Panc1 (cell line): ENCODE measurements at regions not wholly inside any gene's neighbourhood (a gene's known extent, or its start where the extent isn't known, plus 50 kb on each side); places are given as distances from the start of the nearest gene placed in this dataset.

ENCODE experiments used
- ATAC-seq: fragments of 200-7000 bp; cut with Tn5 transposase; 2 replicates; pipeline ENCODE4 v1.9.1; 2020; ENCODE audit warnings: mild to moderate bottlenecking, moderate library complexity
- BruUV-seq: library from RNA; stranded (reverse); fragments of 400-500 nt; replicated peaks from 2 replicates; lab custom pipeline; 2021; lab: Mats Ljungman, UMichigan
- CTCF ChIA-PET: fragments of 300-600 bp; sonication (Branson Sonifier 250); formaldehyde crosslinking; loops from one replicate; lab custom pipeline; 2022; ENCODE audit warnings: antibody characterized with exemption; lab: Charles Lee
- POLR2A ChIA-PET: fragments of 300-600 bp; sonication (Branson Sonifier 250); formaldehyde crosslinking; loops from one replicate; lab custom pipeline; 2022; ENCODE audit warnings: antibody characterized with exemption; lab: Charles Lee
- DNase-seq: peaks from one replicate; pipeline ENCODE4 v3.0.0-alpha.2; 2010; ENCODE audit warnings: low read depth, low spot score
- H3K27ac ChIP-seq: 2 replicates; pipeline ENCODE4 v1.5.1; 2011; ENCODE audit warnings: mild to moderate bottlenecking, low read length, inconsistent platforms
- H3K27me3 ChIP-seq: fragments of 200-500 bp; sonication (Bioruptor generic); 2 replicates; pipeline ENCODE4 v1.6.0; 2014; ENCODE audit warnings: low read length, inconsistent platforms; ENCODE audit not compliant: control insufficient read depth, insufficient read depth
- H3K36me3 ChIP-seq: fragments of 200-500 bp; sonication (Bioruptor generic); 2 replicates; pipeline ENCODE4 v1.5.1; 2014; ENCODE audit warnings: inconsistent platforms, mild to moderate bottlenecking, low read length, moderate library complexity; ENCODE audit not compliant: control insufficient read depth, insufficient read depth
- H3K4me1 ChIP-seq: 2 replicates; pipeline ENCODE4 v1.5.1; 2011; ENCODE audit warnings: inconsistent platforms, mild to moderate bottlenecking, low read length, moderate library complexity; ENCODE audit not compliant: control insufficient read depth, insufficient read depth
- H3K4me3 ChIP-seq, 2 experiments: 2 replicates each; pipeline ENCODE4 v1.5.1; 2011 to 2012; ENCODE audit warnings: low read depth in 2 of 2, low read length in 2 of 2, mild to moderate bottlenecking in 2 of 2, inconsistent platforms in 1 of 2, moderate library complexity in 1 of 2
- H3K9me3 ChIP-seq: fragments of 200-500 bp; sonication (Bioruptor generic); 2 replicates; pipeline ENCODE4 v1.5.1; 2014; ENCODE audit warnings: low read depth, mild to moderate bottlenecking, inconsistent platforms, low read length, moderate library complexity; ENCODE audit not compliant: control insufficient read depth, insufficient read depth
- CTCF ChIP-seq: fragments of 450-650 bp; IDR thresholded peaks from 2 replicates; pipeline ENCODE4 v1.5.1; 2017; ENCODE audit warnings: mild to moderate bottlenecking
- POLR2AphosphoS5 ChIP-seq: IDR thresholded peaks from 2 replicates; pipeline ENCODE4 v1.6.1; 2012; ENCODE audit warnings: mild to moderate bottlenecking, low read depth, low read length, moderate library complexity
- SIN3A ChIP-seq: IDR thresholded peaks from 2 replicates; pipeline ENCODE4 v1.6.1; 2012; ENCODE audit warnings: low read depth, mild to moderate bottlenecking, low read length, moderate library complexity, borderline replicate concordance; ENCODE audit not compliant: insufficient read depth
- TCF7L2 ChIP-seq: IDR thresholded peaks from 2 replicates; pipeline ENCODE4 v1.6.1; 2011; ENCODE audit warnings: mild to moderate bottlenecking, low read depth, low read length, inconsistent platforms
- in situ Hi-C: cut with HindIII; loops from 2 replicates; pipeline ENCODE4 v1.10.0; 2016; ENCODE audit warnings: low sequenced_read_pairs, low pct_unique_long_range_greater_than_20kb
- intact Hi-C: fragments of 100-400 bp; cut with micrococcal nuclease; formaldehyde crosslinking; loops from one replicate; pipeline ENCODE4 v1.10.0; 2022; ENCODE audit not compliant: unreplicated experiment
- TF ChIP-seq, protein P1 (sequence below), 2 experiments: IDR thresholded peaks; 2 replicates each; pipeline ENCODE4 v1.6.1; 2011 to 2012; ENCODE audit warnings: low read depth in 2 of 2, control low read depth in 1 of 2, low read length in 1 of 2, mild to moderate bottlenecking in 1 of 2, moderate library complexity in 1 of 2; ENCODE audit not compliant: insufficient read depth in 1 of 2

GRCh38 chr5:31079668-31080067 lies 113.8 kb upstream of the CDH6 start:
- BruUV-seq: no TSS peak
- TF ChIP-seq POLR2AphosphoS5: no peak
- TF ChIP-seq CTCF: no peak
- TF ChIP-seq, protein P1, sequence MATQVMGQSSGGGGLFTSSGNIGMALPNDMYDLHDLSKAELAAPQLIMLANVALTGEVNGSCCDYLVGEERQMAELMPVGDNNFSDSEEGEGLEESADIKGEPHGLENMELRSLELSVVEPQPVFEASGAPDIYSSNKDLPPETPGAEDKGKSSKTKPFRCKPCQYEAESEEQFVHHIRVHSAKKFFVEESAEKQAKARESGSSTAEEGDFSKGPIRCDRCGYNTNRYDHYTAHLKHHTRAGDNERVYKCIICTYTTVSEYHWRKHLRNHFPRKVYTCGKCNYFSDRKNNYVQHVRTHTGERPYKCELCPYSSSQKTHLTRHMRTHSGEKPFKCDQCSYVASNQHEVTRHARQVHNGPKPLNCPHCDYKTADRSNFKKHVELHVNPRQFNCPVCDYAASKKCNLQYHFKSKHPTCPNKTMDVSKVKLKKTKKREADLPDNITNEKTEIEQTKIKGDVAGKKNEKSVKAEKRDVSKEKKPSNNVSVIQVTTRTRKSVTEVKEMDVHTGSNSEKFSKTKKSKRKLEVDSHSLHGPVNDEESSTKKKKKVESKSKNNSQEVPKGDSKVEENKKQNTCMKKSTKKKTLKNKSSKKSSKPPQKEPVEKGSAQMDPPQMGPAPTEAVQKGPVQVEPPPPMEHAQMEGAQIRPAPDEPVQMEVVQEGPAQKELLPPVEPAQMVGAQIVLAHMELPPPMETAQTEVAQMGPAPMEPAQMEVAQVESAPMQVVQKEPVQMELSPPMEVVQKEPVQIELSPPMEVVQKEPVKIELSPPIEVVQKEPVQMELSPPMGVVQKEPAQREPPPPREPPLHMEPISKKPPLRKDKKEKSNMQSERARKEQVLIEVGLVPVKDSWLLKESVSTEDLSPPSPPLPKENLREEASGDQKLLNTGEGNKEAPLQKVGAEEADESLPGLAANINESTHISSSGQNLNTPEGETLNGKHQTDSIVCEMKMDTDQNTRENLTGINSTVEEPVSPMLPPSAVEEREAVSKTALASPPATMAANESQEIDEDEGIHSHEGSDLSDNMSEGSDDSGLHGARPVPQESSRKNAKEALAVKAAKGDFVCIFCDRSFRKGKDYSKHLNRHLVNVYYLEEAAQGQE (IDR thresholded peaks at IDR 0.05; ENCODE audit: insufficient read depth in 1 of 2, low read depth in 2 of 2, low read length in 1 of 2): no peak
- TF ChIP-seq TCF7L2: no peak
- no peak for TF ChIP-seq SIN3A
- H3K27me3 ChIP-seq: no peaks in the 10 kb centered on the region
- ChIA-PET POLR2A (no interaction called here), CTCF (no interaction called here)
- no peaks in the 10 kb centered on the region for H3K4me1 ChIP-seq
- ATAC-seq (no peak), DNase-seq (no peak)
- intact Hi-C loops: no loop called here
- no peak overlapping the region for H3K4me3 ChIP-seq
- H3K27ac ChIP-seq: no peak overlapping the region
- H3K36me3 ChIP-seq: no peaks in the 10 kb centered on the region
- H3K9me3 ChIP-seq: no peaks in the 10 kb centered on the region; the same call in 1 of the 2 replicates
- in situ Hi-C loops: no loop called here

DNA sequence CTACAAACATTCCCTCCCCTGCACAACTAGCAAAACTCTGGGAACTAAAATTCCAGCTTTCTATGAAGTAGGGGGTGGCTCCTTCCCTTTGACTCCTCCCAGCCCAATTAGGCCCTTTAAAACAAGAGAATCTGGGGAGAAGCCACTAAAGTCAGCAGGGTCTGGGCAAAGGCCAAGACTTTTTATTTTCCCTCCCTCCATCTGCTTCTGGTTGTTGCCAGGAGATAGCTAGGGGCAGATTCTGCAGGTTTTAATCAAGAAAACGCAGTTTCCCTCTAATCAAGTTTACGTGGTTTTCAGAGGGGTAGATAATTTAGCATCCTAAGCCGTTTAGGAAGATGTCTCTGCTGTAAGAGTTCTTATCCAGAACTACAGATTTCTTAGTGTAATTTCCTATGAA lies 114.5 kb upstream of the CDH6 start:
- H3K27ac ChIP-seq: no peak overlapping the region
- in situ Hi-C loops (no loop called here), intact Hi-C loops (no loop called here)
- BruUV-seq: no TSS peak
- POLR2A ChIA-PET: no interaction called here
- H3K36me3 ChIP-seq: no peaks in the 10 kb centered on the region
- TF ChIP-seq CTCF (no peak), POLR2AphosphoS5 (no peak), TCF7L2 (no peak), SIN3A (no peak)
- TF ChIP-seq, protein P1 (IDR thresholded peaks at IDR 0.05; ENCODE audit: insufficient read depth in 1 of 2, low read depth in 2 of 2, low read length in 1 of 2): no peak
- H3K27me3 ChIP-seq: no peaks in the 10 kb centered on the region
- CTCF ChIA-PET: no interaction called here
- ATAC-seq (no peak), DNase-seq (no peak)
- H3K4me3 ChIP-seq: no peak overlapping the region
- no peaks in the 10 kb centered on the region for H3K4me1 ChIP-seq
- no peaks in the 10 kb centered on the region; the same call in 1 of the 2 replicates for H3K9me3 ChIP-seq
